Neural progenitor cell (in vitro differentiated cells): ENCODE measurements at regions not wholly inside any gene's neighbourhood (a gene's known extent, or its start where the extent isn't known, plus 50 kb on each side); places are given as distances from the start of the nearest gene placed in this dataset.

Source experiments
- CTCF ChIP-seq: fragments of 200-600 bp; sonication (generic); IDR thresholded peaks from 2 replicates; pipeline ENCODE4 v1.5.1; 2017; ENCODE audit warnings: antibody characterized with exemption, mild to moderate bottlenecking
- EZH2 ChIP-seq: fragments of 200-600 bp; sonication (generic); IDR thresholded peaks from 2 replicates; pipeline ENCODE4 v1.6.1; 2017; ENCODE audit warnings: antibody characterized with exemption, mild to moderate bottlenecking, moderate library complexity
- EZH2phosphoT487 ChIP-seq: fragments of 200-600 bp; sonication (generic); IDR thresholded peaks from 2 replicates; pipeline ENCODE4 v1.6.1; 2017; ENCODE audit warnings: antibody characterized with exemption

- TF ChIP-seq EZH2 (no peak), CTCF (no peak), EZH2phosphoT487 (no peak)
Observed at GRCh38 chr11:128334311-128335044, 252.9 kb downstream of the ETS1 start.
